Kidney epithelial cell (primary cell): ENCODE measurements at regions not wholly inside any gene's neighbourhood (a gene's known extent, or its start where the extent isn't known, plus 50 kb on each side); places are given as distances from the start of the nearest gene placed in this dataset.

Experiments
- DNase-seq: peaks from one replicate; pipeline ENCODE4 v3.0.0-alpha.2; 2010; ENCODE audit warnings: low read depth
- H3K27me3 ChIP-seq: 2 replicates; pipeline ENCODE4 v1.6.0; 2011; ENCODE audit warnings: low read length; ENCODE audit not compliant: control insufficient read depth, insufficient read depth
- H3K36me3 ChIP-seq: 2 replicates; pipeline ENCODE4 v1.5.1; 2011; ENCODE audit warnings: low read length; ENCODE audit not compliant: control insufficient read depth, insufficient read depth
- H3K4me3 ChIP-seq: 2 replicates; pipeline ENCODE4 v1.5.1; 2011; ENCODE audit warnings: low read depth, mild to moderate bottlenecking, control low read depth, low read length
- TF ChIP-seq, protein P1 (sequence below): IDR thresholded peaks from 2 replicates; pipeline ENCODE4 v1.5.1; 2011; ENCODE audit warnings: mild to moderate bottlenecking, moderate library complexity, low read length, control low read depth, inconsistent platforms; ENCODE audit not compliant: insufficient read depth, poor library complexity, severe bottlenecking

- Histone ChIP-seq H3K36me3 (no peaks in the 10 kb centered on the region), H3K4me3 (no peak overlapping the region), H3K27me3 (no peaks in the 10 kb centered on the region)
- no peak for DNase-seq
- TF ChIP-seq, protein P1, sequence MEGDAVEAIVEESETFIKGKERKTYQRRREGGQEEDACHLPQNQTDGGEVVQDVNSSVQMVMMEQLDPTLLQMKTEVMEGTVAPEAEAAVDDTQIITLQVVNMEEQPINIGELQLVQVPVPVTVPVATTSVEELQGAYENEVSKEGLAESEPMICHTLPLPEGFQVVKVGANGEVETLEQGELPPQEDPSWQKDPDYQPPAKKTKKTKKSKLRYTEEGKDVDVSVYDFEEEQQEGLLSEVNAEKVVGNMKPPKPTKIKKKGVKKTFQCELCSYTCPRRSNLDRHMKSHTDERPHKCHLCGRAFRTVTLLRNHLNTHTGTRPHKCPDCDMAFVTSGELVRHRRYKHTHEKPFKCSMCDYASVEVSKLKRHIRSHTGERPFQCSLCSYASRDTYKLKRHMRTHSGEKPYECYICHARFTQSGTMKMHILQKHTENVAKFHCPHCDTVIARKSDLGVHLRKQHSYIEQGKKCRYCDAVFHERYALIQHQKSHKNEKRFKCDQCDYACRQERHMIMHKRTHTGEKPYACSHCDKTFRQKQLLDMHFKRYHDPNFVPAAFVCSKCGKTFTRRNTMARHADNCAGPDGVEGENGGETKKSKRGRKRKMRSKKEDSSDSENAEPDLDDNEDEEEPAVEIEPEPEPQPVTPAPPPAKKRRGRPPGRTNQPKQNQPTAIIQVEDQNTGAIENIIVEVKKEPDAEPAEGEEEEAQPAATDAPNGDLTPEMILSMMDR: no peak
Observed at GRCh38 chr10:120076996-120077706, 184.6 kb downstream of the SEC23IP start.

DNA sequence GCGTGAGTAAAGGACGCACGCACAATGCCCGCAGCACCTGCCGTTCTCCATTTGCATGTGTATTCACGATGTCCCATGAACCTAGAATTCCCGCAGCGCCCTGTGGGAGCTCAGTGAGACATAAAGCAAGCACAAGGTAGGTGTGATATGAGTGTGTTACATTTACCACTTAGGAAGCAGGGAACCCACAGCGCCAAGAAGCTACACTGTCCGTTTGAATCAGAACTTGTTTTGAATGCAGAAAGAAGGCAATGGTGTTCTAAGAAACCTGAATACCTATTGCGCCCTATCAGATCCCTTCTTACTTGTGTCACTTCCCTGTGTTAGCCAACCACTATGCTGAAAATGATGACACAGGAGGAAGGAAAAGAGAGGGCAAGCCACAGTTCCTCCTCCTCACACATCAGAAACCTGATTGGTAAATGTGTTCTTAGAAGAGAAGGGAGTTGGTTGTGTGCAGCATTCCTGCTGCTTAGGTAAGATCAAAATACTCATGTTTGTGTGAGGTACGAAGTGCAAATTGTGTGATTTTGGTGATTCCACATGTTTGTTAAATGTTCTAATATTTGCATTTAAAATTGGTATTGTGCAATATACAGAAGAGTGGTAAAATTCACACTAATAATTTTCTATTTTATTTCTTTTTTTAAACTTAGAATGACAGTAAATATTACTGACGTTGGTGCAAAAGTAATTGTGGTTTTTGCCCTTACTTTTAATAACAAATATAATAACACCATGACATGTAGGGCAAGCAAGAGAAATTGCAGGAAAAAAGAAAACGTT lies 185.4 kb downstream of the SEC23IP start:
- DNase-seq: no peak
- Histone ChIP-seq H3K27me3 (no peaks in the 10 kb centered on the region), H3K36me3 (no peaks in the 10 kb centered on the region), H3K4me3 (no peak overlapping the region)
- TF ChIP-seq, protein P1: no peak

- no peak overlapping the region for H3K4me3 ChIP-seq
- H3K27me3 ChIP-seq: no peaks in the 10 kb centered on the region
- no peak for DNase-seq
- no peaks in the 10 kb centered on the region for H3K36me3 ChIP-seq
- TF ChIP-seq, protein P1: no peak
Observed at GRCh38 chr10:120085096-120085796, 192.7 kb downstream of the SEC23IP start.

DNA sequence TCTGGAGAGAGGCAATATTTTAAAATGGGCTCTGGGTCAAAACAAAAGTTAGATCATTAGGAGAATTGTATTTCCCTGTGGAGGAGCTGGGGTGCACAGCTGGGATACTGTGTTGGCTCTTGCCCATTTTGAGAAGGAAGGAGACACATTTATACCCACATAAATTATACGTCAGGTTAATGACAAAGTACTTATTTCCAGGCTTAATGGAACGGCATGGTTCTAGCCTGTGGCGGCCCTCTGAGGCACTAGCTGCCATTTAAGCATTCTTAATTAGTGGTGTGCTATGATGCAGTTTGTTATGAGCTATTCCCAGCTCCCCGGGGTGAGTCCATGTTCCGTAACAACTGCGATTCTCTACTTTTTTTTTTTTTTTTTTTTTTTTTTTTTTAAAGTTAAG lies 193.5 kb downstream of the SEC23IP start:
- no peak for DNase-seq
- TF ChIP-seq, protein P1: no peak
- H3K36me3 ChIP-seq: no peaks in the 10 kb centered on the region
- H3K27me3 ChIP-seq: no peaks in the 10 kb centered on the region
- no peak overlapping the region for H3K4me3 ChIP-seq

DNA sequence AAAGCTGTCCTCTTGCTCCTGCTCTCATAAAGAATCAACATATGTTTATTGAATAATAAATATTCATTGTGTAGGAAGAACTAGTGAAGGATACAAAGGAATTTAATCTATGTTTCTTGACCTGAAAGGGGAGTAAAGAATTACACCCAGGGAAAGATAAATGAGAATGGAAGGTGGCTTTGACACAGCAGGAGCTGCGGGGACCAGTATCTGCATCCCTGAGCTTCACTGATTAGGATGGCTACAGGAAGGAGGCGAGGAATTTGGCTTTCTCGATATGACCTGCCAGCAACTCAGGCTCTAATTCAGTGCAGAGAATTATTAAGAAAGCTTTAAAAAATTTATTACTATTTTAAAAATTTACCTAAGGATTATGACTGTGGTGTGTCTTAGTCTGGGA lies 194.6 kb downstream of the SEC23IP start:
- DNase-seq: no peak
- Histone ChIP-seq H3K27me3 (no peaks in the 10 kb centered on the region), H3K36me3 (no peaks in the 10 kb centered on the region), H3K4me3 (no peak overlapping the region)
- TF ChIP-seq, protein P1: no peak
